ENCODE measurements at regions not wholly inside any gene's neighbourhood (a gene's known extent, or its start where the extent isn't known, plus 50 kb on each side); places are given as distances from the start of the nearest gene placed in this dataset.

GRCh38 chr2:23298551-23298950 is 86.4 kb upstream of the KLHL29 start:
- H3K9me3 ChIP-seq, result no peaks in the 10 kb centered on the region
- no peak for DNase-seq
- H3K36me3 ChIP-seq, result no peaks in the 10 kb centered on the region
- H3K4me1 ChIP-seq, result no peaks in the 10 kb centered on the region
- intact Hi-C loops (cut with DNase I), result no loop called here
- TF ChIP-seq CTCF (IDR thresholded peaks at IDR 0.05), result no peak
- H3K9ac ChIP-seq (ENCODE audit: low read depth in 2 of 2, low read length in 2 of 2), result no peak overlapping the region
- H3K27ac ChIP-seq, result no peak overlapping the region
- no peaks in the 10 kb centered on the region for H3K27me3 ChIP-seq
- H3K4me3 ChIP-seq, result no peak overlapping the region

GRCh38 chr2:23299476-23300195 is 85.3 kb upstream of the KLHL29 start:
- no peak overlapping the region for H3K9ac ChIP-seq (ENCODE audit: low read depth in 2 of 2, low read length in 2 of 2)
- intact Hi-C loops (cut with DNase I), result no loop called here
- no peaks in the 10 kb centered on the region for H3K36me3 ChIP-seq
- no peaks in the 10 kb centered on the region for H3K27me3 ChIP-seq
- H3K27ac ChIP-seq, result no peak overlapping the region
- H3K9me3 ChIP-seq, result no peaks in the 10 kb centered on the region
- H3K4me1 ChIP-seq, result no peaks in the 10 kb centered on the region
- no peak for DNase-seq
- H3K4me3 ChIP-seq, result no peak overlapping the region
- no peak for TF ChIP-seq CTCF (IDR thresholded peaks at IDR 0.05)

- Histone ChIP-seq H3K27ac (no peak overlapping the region), H3K36me3 (no peaks in the 10 kb centered on the region), H3K27me3 (no peaks in the 10 kb centered on the region), H3K9ac (ENCODE audit: low read depth in 2 of 2, low read length in 2 of 2) (no peak overlapping the region), H3K9me3 (no peaks in the 10 kb centered on the region), H3K4me3 (no peak overlapping the region), H3K4me1 (no peaks in the 10 kb centered on the region)
- TF ChIP-seq CTCF (IDR thresholded peaks at IDR 0.05), result no peak
- intact Hi-C loops (cut with DNase I), result no loop called here
- no peak for DNase-seq
Measured at GRCh38 chr2:23301136-23301535, 83.8 kb upstream of the KLHL29 start.

GRCh38 chr2:23302591-23302990 is 82.4 kb upstream of the KLHL29 start:
- no peak for TF ChIP-seq CTCF (IDR thresholded peaks at IDR 0.05)
- Histone ChIP-seq H3K4me1 (no peaks in the 10 kb centered on the region), H3K27ac (no peak overlapping the region), H3K36me3 (no peaks in the 10 kb centered on the region), H3K4me3 (no peak overlapping the region), H3K9me3 (no peaks in the 10 kb centered on the region), H3K9ac (ENCODE audit: low read depth in 2 of 2, low read length in 2 of 2) (no peak overlapping the region), H3K27me3 (no peaks in the 10 kb centered on the region)
- intact Hi-C loops (cut with DNase I), result no loop called here
- no peak for DNase-seq

DNA sequence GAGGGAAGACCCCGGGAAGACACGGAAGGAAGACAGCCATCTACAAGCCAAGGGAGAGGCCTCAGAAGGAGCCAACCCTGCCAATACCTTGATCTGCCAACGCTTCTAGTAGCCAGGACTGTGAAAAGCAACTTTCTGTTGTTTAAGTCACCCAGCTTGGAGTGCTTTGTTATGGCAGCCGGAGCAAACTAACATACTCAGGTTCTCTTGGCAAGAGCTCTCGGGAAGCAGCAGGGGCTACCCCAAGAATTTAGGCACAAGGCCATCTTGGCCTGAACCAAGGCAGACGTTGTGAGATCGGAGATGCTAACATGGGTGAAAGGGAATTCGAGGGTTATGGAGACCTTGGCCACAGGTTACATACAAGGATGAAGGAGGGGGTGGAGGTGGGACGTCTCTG is 78.6 kb upstream of the KLHL29 start:
- Histone ChIP-seq H3K9ac (ENCODE audit: low read depth in 2 of 2, low read length in 2 of 2) (no peak overlapping the region), H3K4me3 (no peak overlapping the region), H3K27ac (no peak overlapping the region), H3K27me3 (no peaks in the 10 kb centered on the region), H3K36me3 (no peaks in the 10 kb centered on the region), H3K9me3 (no peaks in the 10 kb centered on the region), H3K4me1 (no peaks in the 10 kb centered on the region)
- no peak for TF ChIP-seq CTCF (IDR thresholded peaks at IDR 0.05)
- no peak for DNase-seq
- intact Hi-C loops (cut with DNase I), result no loop called here

All from colonic mucosa (tissue), 4 donors.